ENCODE measurements at regions not wholly inside any gene's neighbourhood (a gene's known extent, or its start where the extent isn't known, plus 50 kb on each side); places are given as distances from the start of the nearest gene placed in this dataset.

DNA sequence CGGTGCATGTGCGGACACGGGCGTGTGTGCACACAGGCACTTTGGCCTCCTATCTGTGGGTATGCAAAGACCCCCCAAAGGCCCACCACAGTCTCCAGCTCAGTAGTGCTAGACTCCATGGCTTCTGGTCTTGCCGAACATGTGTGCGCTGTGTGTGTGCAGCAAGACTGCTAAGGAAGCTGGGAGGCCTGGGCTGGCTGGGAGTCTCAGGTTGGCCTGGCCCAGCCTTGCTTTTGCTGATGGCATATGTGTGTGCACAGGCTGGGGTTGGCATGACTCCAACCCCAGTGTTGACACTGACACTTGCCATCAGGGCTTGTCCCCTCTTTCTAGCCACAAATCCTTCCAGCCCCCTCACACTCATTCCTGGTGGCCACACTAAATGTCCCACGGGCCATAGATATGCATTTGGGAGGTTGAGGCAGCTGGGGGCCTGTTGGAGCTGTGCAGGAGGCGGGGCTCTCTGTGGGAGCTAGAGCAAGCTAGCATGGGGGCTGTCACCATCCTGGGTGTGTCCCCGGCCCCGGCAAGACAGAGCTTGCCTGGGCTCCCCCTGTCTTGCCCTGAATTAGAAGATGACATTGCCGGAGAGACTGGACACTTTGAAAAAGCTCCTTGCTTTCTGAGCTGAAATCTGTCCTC, 60.9 kb upstream of the NECTIN1 start:
- TF ChIP-seq CTCF (IDR thresholded peaks at IDR 0.05; ENCODE audit: low read length) (no peak), EZH2 (IDR thresholded peaks at IDR 0.05; ENCODE audit: borderline replicate concordance, low read length) (no peak)
- H3K9me3 ChIP-seq (ENCODE audit: low read length), result no peaks in the 10 kb centered on the region
- no peak overlapping the region for H3K27ac ChIP-seq (ENCODE audit: low read depth, low read length, poor library complexity, severe bottlenecking)
- no peaks in the 10 kb centered on the region for H3K9me2 ChIP-seq (ENCODE audit: low read depth, low read length)
- no peak overlapping the region for H3K9ac ChIP-seq (ENCODE audit: low read length)
- no peaks in the 10 kb centered on the region for H3K36me3 ChIP-seq (ENCODE audit: insufficient read depth, low read length)
- no peaks in the 10 kb centered on the region for H3K27me3 ChIP-seq (ENCODE audit: insufficient read depth, low read length)
- no peaks in the 10 kb centered on the region for H4K20me1 ChIP-seq (ENCODE audit: insufficient read depth, low read length)
- no peak overlapping the region for H3K4me3 ChIP-seq (ENCODE audit: low read depth, low read length, poor library complexity, severe bottlenecking)
- H2AFZ ChIP-seq (ENCODE audit: low read length), result no peak overlapping the region
- H3K79me2 ChIP-seq (ENCODE audit: insufficient read depth, low read length), result no peaks in the 10 kb centered on the region
- no peaks in the 10 kb centered on the region for H3F3A ChIP-seq (ENCODE audit: insufficient read depth, low read length)
- no peak overlapping the region for H3K4me2 ChIP-seq (ENCODE audit: low read length)
- no peaks in the 10 kb centered on the region for H3K4me1 ChIP-seq (ENCODE audit: insufficient read depth, low read length, severe bottlenecking)

DNA sequence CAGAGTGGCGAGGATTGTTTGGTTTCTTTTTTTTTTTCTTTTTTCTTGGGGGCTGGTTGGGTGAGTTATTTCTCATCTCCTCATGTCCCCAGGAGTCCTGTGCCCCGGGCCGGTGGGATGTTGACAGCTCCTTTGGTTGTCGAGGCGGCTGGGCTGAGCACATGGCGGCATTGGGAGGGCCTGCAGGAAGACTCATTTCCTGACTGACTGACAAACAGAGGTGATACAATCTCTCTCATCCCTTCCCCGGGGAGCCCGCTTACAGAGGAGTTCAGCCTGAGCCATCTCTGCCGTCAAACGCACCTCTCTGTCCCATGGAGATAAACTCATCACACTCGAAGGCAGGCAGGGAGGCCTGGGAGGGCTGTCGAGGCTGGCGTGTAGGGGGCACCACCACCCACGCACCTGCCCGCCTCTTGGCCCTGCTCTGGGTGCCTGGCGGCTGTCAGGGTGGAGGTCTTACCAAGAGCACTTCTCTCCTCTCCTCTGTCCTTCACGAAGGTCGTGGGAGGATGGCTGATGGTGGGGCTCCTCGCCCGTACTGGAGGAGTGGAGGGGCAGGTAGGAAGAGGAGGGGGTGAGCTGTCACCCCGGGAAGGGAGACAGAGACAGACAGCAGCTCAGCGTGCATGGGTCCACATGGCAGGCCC, 60.0 kb upstream of the NECTIN1 start:
- Histone ChIP-seq H3K27me3 (ENCODE audit: insufficient read depth, low read length) (no peaks in the 10 kb centered on the region), H3K36me3 (ENCODE audit: insufficient read depth, low read length) (no peaks in the 10 kb centered on the region), H2AFZ (ENCODE audit: low read length) (no peak overlapping the region), H3K4me1 (ENCODE audit: insufficient read depth, low read length, severe bottlenecking) (no peaks in the 10 kb centered on the region), H4K20me1 (ENCODE audit: insufficient read depth, low read length) (no peaks in the 10 kb centered on the region), H3K4me2 (ENCODE audit: low read length) (no peak overlapping the region), H3K9me3 (ENCODE audit: low read length) (no peaks in the 10 kb centered on the region), H3F3A (ENCODE audit: insufficient read depth, low read length) (no peaks in the 10 kb centered on the region), H3K4me3 (ENCODE audit: low read depth, low read length, poor library complexity, severe bottlenecking) (no peak overlapping the region), H3K9me2 (ENCODE audit: low read depth, low read length) (no peaks in the 10 kb centered on the region), H3K9ac (ENCODE audit: low read length) (no peak overlapping the region), H3K27ac (ENCODE audit: low read depth, low read length, poor library complexity, severe bottlenecking) (no peak overlapping the region), H3K79me2 (ENCODE audit: insufficient read depth, low read length) (no peaks in the 10 kb centered on the region)
- TF ChIP-seq EZH2 (IDR thresholded peaks at IDR 0.05; ENCODE audit: borderline replicate concordance, low read length) (no peak), CTCF (IDR thresholded peaks at IDR 0.05; ENCODE audit: low read length) (no peak)

DNA sequence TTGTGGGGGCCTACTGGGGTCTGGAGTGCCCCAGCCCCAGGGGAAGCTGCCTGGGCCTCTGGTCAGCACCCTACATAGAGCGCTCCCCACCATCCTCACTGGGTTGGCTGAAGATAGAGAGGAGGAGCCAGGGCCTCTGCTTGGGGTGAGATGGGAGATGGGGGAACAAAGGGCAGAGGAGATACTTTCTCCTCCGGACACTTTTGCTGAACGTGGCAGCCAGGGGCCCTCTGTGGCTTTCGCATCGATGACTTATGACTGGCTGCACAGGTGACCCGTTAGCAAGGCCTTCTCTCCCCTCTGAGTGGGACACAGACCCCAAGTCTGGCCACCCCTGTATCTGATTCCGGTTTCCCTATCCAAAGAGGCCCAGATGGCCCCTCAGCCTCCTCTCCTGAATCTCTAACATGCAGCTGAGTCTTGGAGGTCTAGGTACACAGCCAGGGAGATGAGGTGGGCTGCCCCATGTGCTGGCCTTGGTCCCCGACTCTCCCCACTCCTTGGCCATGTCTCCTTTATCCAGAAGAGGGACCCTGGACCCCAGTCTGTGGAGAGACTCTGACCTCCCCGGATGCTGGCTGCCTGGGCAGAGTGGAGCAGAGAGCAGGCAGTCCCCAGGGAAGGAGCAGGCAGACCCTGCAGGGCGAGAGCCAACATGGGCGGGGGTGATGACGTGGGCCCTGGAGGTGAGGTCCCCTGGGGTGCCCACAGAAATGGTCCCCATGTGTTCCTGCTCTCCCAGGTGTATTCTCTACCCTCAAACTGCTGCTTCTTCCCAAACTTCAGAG, 59.3 kb upstream of the NECTIN1 start:
- Histone ChIP-seq H3K9me2 (ENCODE audit: low read depth, low read length) (no peaks in the 10 kb centered on the region), H3K4me1 (ENCODE audit: insufficient read depth, low read length, severe bottlenecking) (no peaks in the 10 kb centered on the region), H4K20me1 (ENCODE audit: insufficient read depth, low read length) (no peaks in the 10 kb centered on the region), H3F3A (ENCODE audit: insufficient read depth, low read length) (no peaks in the 10 kb centered on the region), H3K4me3 (ENCODE audit: low read depth, low read length, poor library complexity, severe bottlenecking) (no peak overlapping the region), H2AFZ (ENCODE audit: low read length) (no peak overlapping the region), H3K27ac (ENCODE audit: low read depth, low read length, poor library complexity, severe bottlenecking) (no peak overlapping the region), H3K4me2 (ENCODE audit: low read length) (no peak overlapping the region), H3K9me3 (ENCODE audit: low read length) (no peaks in the 10 kb centered on the region), H3K79me2 (ENCODE audit: insufficient read depth, low read length) (no peaks in the 10 kb centered on the region), H3K9ac (ENCODE audit: low read length) (no peak overlapping the region), H3K27me3 (ENCODE audit: insufficient read depth, low read length) (no peaks in the 10 kb centered on the region), H3K36me3 (ENCODE audit: insufficient read depth, low read length) (no peaks in the 10 kb centered on the region)
- TF ChIP-seq CTCF (IDR thresholded peaks at IDR 0.05; ENCODE audit: low read length) (no peak), EZH2 (IDR thresholded peaks at IDR 0.05; ENCODE audit: borderline replicate concordance, low read length) (no peak)

Measured in OCI-LY1 (cell line).